Tongue (tissue), 1 donor: ENCODE measurements at regions not wholly inside any gene's neighbourhood (a gene's known extent, or its start where the extent isn't known, plus 50 kb on each side); places are given as distances from the start of the nearest gene placed in this dataset.
A peak's percentile ranks its signal among the peaks of the same experiment; 100 is the strongest.
"Not testable (repeated sequence)": the region's sequence is repeated elsewhere in the genome, so short reads cannot be mapped to it uniquely, and the experiment has no call there.

Experiments used
- DNase-seq: peaks from one replicate; pipeline ENCODE4 v3.0.0-alpha.2; 2015

DNA sequence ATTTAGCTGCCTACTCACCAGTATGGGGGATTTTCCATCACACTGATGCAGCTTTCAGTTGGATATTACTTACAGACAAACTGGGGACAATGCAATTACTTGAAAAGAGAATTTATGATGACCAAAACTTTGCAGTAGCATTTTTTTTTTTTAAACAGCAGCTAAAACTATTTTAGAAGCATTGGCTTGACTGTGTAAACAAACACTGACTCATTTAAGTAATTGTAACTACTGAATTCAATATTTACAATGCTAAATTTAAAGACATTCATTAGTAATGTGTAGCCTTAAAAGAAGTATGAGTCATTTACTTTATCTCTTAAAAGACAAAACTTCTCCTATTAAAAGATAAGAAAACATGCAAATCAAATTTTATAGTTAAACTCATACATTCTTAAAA, 295.9 kb upstream of the FERMT1 start:
- DNase-seq: no peak

DNA sequence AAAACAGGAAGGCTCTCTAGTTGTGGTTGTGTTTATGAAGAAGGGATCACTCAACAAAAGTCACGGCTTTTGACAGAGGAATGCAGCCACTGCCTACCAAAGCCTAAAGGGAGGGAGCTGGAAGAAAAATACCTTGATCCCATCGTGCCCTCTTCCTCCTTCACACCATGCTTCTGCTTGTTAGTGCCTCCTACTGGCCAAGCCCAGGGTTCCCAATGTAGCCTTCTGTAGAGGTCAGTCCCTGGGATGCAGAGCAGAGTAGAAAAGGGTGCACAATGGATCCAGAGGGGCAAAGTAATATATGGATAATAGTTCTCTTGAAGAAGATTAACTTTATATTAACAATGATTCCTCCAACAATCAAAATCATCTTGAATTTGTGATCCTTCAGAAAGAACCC, 293.5 kb upstream of the FERMT1 start:
- no peak for DNase-seq

DNA sequence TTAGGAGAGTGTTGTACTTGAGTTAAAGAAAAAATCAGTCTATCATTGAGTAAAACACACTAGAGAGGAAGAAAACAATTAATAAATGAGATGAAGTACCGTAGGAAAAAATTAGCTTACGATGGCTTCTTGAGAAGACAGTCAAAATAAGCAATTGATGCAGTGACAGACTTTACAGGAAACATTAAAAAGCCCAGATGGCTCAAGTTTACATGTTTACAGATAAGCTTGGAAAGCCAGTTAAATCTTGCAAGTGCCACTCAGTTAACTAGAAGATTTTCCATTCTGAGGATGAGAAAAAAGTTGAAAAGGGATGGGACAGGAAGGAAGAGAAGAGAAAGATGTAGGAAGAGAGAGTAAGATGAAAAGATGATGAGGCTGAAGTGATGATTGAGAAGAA, 288.8 kb upstream of the FERMT1 start:
- no peak for DNase-seq

DNA sequence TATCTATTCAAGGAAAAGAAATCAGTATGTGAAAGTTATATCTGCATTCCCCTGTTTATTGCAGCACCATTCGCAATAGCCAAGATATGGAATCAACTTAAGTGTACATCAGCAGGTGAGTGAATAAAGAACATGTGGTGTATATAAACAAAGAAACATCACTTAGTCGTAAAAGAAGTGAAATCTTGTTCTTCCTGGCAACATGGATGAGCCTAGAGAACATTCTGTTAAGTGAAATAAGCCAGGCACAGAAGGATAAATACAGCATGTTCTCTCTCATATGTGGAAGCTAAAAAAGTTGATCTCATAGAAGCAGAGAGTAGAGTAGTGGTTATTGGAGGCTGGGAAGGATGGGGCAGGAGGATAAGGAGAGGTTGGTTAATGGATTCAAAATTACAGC, 287.9 kb upstream of the FERMT1 start:
- peak; percentile 39 for DNase-seq

DNA sequence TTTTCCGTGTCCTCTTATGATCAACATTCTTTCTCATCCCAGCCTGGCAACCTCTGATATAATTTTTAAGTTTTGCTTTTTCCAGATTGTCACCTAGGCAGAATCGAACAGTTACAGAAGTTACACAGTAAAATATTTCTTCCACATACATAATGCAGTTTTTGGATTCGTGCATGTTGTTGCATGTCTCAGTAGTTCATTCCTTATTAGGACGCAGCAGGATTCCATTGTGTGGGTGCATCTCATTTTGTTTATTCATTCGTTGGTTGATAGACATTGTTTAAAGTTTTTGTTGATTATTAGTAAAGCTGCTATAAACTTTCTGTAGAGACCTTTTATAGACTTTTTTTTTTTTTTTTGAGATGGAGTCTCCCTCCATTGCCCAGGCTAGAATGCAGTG, 284.3 kb upstream of the FERMT1 start:
- DNase-seq: no peak

DNA sequence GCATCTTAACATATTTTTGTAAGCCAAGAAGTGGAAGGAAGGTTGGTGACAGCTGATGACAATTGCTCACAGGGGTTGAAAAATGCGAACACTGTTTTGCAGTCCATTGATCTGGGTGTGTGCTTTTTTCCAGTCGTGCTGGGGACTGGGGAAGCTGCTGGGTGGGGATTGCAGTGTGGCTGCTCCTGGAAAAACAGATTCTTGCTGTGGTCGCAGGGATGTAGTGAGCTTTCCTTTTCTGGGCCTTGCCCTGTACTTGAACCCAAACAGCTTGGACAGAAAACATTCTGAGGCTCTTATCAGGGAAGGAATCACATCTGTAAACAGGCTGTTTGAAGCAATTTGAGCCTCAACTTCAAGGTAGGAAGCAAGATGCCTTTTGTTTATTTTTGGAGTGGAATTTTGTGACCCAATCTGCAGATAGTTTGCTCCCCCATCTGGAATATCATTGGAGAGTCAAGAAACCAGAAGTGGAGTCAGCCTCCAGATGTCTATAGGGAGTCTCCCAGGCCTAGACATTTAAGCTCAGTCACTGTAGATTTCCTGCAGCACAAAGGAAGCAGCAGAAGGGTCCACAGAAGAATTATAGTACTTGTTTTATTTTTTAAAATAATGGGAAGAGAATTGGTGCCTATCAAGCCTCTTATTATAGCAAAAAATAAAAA, 279.2 kb upstream of the FERMT1 start:
- peak; percentile 4 for DNase-seq

DNA sequence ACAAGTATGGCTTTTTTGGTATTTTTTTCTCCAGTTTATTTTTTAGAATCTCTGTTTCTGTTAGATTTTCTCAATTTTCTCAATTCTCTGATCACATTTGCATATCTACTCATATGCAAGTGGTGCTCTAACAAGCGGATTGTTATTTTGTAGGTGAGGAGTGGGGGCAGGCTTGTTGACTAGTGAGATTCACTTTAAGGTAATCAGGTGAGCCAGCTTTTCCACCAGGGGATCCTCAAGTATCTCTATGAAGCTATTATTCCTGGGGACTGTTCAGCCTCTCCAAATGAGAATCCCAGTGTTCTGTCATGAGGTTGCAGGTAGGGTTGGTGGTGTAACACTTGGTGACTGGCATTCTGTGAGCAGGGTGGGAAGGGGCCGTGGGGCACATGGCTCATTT, 274.3 kb upstream of the FERMT1 start:
- DNase-seq: no peak

DNA sequence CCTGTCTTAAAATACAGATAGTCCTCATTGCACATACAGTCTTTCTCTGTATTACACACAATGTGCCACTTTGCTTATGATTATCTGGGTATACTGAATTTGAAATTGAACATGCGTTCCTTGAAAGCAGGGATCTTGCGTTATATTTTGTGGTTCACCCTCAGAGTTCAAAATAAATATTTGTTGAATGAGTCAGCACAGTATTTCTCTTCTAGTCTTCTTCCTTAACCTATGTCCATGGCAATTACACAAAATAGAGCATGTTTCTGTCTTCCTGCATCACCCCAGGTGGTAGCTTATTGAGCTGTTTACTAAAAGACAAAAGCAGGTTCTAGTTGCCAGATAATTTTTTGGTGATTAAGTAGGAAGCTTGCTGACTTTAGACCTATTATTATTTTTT, 272.9 kb upstream of the FERMT1 start:
- DNase-seq: no peak

DNA sequence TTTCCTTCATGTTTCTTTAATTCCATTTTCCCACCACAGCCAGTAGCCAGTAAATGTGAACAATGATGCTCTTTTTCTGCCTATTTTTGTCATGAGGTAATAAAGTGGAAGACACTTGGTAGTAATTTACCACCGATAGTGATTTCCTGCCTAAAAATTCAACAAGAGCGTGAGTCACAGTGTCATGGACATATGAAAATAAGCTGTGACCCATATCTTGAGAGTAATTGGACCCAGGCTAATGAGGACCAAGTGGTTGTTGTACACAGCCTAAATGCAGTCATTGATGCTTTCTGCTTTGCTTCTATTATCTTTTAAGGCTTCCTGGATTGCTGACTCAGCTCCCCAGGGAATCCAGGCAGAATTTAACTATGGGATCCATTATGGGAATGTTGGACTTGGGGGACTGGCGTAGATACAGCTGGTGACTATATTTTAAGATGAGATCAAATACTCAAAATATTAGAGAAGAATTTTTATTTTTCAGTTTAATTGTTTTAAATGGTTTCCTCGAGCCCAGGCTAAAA, 265.9 kb upstream of the FERMT1 start:
- no peak for DNase-seq

DNA sequence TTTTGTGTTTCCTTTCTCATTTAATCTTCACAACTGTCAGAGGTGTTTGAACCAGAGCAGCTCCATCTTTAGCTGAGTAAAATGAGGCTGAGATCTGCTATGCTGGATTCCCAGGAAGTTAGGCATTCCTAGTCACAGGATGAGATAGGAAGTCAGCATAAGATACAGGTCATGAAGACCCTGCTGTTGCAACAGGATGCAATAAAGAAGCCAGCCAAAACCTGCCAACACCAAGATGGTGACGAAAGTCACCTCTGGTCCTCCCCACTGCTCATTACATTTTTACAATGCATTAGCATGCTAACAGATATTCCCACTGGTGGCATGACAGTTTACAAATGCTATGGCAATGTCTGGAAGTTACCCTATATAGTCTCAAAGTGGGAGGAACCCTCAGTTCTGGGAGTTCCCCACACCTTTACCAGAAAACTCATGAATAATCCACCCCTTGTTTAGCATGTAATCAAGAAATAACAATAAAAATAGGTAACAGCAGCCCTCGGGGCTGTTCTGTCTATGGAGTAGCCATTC, 262.2 kb upstream of the FERMT1 start:
- no peak for DNase-seq

DNA sequence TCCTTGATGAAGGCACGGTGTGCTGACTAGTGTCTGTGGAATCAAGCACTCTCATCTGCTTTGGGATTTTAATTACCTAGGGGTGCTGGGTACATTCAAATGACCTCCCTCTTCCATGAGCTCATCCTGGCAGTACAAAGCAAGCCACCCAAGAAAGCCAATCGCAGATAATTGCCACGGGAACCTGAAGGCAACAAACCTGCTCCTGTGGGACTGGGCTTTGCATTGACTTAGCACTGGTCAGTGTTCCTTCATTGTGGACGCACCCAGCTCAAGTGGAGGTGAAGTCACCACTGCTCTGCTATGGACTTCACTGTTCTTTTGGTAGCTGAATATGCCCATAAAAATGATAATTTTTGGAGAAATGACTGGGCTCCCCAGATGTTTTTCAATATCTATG, 261.6 kb upstream of the FERMT1 start:
- DNase-seq: no peak

DNA sequence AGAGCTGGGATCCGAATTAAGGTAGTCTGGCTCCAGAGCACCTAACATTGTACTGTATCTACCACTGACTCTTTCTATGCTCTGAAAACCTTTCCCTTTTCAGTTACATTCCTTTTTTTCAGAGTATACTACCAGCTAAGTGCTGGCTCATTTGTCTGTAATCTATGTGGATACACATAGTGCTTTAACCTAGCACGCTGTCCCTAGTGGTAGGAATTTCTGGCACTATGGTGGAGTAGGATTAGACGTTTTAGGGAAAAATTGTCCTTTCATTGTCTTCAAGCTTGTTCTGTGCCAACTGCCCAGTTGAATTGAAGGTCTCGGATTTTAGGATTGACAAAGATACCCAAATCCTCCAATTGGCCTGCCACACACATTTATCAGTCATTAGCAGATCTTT, 259.1 kb upstream of the FERMT1 start:
- DNase-seq: peak; percentile 7

DNA sequence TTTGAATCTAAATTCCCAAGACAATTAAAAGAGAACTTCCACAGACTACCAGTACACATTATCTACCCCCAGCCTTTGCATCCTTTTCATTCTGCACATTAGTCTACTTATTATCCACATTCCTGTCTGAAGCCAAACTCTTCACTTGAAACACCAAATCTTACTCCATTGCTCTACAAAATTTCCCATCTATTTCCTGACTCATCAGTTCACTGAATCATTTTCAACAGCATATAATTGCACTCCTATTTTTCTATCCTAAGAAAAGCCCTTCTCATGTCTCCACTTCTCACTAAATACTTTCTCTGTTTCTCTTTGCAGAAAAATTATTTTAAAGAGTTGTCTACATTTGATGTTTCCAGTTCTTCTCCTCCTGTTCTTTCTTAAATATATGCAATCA, 239.4 kb upstream of the FERMT1 start:
- DNase-seq: no peak

DNA sequence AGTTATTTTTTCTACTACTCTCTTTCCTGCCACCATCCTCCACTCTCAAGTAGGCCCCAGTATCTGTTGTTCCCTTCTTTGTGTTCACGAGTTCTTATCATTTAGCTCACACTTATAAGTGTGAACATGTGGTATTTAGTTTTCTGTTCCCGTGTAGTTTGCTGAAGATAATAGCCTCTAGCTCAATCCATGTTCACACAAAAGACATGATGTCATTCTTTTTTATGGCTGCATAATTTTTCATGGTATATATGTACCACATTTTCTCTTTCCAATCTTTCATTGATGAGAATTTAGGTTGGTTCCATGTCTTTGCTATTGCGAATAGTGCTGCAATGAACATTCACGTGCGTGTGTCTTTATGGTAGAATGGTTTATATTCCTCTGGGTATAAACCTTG, 237.9 kb upstream of the FERMT1 start:
- no peak for DNase-seq

DNA sequence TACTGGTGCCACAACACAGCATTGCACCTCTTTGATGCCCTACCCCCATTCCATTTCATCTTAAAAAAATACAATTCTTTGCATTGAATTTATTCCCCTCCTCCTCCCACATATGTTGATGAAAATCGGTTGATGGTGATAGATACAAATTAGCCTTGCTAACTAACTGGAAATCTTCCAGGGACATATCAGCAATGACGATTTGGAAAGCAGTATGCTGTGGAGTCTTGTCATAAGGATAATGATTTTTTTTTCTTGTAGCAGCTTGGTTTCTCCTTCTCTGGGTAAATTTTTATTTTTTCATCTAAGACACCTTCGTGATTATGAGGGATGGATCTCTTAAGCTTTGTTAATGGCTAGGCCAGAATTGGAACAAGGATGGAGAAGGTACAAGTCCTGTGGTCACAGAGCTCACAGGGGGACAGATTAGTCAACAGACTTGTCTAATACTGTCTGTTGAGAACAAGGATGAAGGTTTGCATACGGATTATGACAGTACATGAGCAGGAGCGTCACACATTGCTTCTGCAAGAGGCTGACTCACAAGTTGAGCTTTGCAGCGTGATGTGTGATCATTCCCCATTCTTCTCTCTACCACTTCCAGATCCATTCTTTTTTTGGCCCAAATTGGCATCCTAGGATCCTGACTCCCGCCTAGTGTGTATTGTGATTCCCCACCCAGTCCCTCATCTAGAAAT, 233.1 kb upstream of the FERMT1 start:
- no peak for DNase-seq

DNA sequence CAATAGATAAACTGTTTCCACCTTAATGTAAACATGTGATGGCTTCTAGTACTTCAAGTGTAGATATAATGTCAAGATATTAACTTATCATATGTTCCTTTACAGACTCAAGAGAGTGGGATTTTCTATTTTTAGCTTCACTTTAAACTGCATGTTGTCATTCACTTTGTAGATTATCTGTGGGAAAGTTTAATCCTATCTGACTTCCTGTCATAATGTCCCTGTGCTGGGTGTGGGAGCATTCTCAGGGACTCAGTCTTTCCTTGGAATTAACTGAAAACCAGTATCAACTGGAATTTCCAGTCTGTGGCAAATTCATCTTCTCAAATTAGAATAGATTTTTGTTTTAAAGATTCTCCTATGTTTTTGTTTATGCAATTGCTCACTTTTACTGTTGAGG, 226.1 kb upstream of the FERMT1 start:
- no peak for DNase-seq

DNA sequence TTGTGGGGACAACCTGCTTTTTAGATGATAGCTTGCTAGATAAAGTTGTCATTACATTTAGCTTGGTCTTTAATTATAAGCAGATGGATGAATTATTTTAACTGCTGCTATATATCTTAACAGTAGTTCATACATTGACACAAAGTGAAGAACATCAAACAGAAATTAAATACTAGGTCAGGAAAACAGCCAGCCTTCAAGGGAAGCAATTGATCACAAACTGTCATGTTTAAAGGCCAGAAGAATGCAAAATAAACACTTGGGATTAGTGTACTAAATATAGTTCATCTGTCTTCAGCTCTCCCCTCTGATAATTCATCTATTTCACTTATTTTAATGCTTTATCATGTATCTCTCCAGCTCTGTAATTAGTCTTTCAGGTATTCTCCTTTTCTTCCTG, 225.1 kb upstream of the FERMT1 start:
- DNase-seq: no peak

DNA sequence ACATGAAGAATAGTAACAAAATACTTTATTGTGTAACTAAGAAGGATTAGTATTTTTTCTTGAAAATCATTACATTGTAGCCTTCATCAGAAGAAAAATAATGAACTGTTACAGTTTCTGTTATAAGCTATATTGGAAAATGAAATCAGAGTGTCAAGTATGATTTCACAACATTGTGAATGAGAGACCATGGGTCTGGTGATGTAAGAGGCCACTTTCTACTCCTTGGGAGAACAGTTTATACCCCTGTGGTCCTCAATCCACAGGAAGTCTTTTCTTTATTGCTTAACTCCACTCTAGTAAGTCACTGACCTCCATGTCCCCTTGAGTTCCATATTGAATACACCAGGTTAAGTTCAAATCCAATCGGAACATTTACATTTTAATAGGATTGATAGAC, 218.7 kb upstream of the FERMT1 start:
- DNase-seq: no peak

DNA sequence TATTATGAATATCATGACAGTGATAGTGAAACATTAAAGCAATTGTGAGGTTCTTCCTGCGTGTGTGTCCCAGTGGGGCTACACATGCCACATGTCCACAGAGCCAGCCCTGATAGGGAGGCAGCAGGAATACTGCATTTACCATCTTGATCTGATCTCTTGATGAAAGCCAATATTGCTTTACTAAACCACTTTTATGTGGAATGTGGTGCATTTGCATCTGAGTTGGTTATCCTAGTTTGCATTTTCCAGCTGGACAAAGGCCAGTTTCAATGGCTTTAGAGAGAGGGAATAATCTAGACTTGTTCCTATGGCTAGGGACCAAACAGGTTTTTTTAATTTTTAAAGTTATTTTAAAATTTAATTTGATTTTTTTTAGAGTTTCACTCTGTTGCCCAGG, 216.3 kb upstream of the FERMT1 start:
- no peak for DNase-seq

DNA sequence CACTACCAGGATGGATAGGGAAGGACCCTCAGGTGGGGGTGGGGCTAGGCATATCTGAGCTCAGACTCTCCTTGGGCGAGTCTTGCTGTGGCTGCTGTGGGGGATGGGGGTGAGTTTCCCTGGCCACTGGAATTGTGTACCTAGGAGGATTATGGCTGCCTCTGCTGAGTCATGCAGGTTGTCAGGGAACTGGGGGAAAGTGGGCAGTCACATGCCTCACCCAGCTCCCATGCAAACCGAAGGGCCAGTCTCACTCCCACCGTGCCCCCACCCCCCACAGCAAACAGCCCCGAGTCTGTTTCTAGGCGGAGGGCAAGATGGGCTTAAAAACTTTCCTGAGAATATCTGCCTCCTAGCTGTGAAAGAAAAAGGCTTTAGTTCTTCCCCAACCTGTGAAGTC, 210.3 kb upstream of the FERMT1 start:
- no peak for DNase-seq

DNA sequence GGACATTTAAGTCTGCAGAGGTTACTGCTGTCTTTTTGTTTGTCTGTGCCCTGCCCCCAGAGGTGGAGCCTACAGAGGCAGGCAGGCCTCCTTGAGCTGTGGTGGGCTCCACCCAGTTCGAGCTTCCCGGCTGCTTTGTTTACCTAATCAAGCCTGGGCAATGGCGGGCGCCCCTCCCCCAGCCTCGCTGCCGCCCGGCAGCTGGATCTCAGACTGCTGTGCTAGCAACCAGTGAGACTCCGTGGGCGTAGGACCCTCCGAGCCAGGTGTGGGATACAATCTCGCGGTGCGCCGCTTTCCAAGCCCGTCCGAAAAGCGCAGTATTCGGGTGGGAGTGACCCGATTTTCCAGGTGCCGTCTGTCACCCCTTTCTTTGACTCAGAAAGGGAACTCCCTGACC, 198.4 kb upstream of the FERMT1 start:
- not testable (repeated sequence) for DNase-seq

DNA sequence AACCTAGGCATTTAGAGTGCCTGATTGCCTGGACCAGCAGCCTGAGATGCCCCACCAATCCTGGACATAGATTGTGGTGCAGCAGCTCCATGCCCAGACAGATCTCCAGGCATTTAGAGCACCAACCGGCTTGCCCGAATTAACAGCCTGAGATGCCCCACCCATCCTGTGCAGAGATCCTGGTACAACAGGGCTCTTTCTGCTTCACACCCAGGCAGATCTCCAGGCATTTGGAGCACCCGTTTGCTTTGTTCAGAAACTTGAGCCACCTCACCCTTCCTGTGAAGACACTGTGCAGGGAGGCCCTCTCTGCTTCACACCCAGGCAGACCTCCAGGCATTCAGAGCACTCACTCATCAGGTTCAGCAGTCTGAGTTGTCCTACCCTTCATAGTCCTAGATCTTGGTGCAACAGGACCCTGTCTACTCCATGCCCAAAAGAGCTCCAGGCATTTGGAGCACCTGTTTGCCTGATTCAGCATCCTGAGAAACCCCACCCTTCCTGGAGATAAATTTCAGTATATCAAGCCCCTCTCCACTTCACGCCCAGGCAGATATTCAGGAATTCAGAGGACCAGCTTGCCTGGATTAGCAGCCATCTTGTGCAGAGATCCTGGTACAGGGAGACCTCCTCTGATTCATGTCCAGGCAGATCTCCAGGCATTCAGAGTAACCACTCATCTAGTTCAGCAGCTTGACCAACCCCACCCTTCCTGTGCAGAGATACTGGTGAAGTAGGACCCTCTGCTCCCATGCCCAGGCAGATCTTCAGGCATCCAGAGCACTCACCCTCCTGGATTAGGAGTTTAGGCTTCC, 189.2 kb upstream of the FERMT1 start:
- DNase-seq: no peak

DNA sequence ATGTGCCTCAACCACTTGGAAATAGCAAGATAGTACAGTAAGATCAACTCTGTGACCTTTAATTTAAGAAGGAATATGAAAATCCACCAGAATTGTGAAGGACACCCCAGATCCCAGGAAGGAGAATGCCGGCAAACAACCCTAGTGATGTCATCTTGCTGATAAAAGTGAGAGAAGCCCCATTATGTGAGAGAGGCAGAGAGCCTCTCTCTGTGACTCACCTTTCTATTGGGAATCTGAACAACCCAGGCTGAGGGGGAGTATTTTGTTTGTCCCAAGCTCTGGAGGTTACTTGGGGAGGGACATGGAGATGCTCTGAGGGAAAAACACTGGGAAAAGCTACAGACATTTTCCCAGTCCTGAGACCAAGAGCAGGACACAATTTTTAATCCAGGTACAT, 188.3 kb upstream of the FERMT1 start:
- DNase-seq: no peak
